Stomach (tissue), 4 donors: ENCODE measurements at regions not wholly inside any gene's neighbourhood (a gene's known extent, or its start where the extent isn't known, plus 50 kb on each side); places are given as distances from the start of the nearest gene placed in this dataset.

Experiments used
- CTCF ChIP-seq, 7 experiments: fragments of 450-650 bp in 4 of 7; fragments of 200-600 bp in 3 of 7; sonication (generic) in 3 of 7; IDR thresholded peaks; one replicate each; pipeline ENCODE4 v1.5.1; 2016 to 2019; ENCODE audit warnings: antibody characterized with exemption in 7 of 7, control low read depth in 2 of 7, mild to moderate bottlenecking in 1 of 7
- POLR2A ChIP-seq, 4 donors: fragments of 450-650 bp; IDR thresholded peaks; one replicate each; pipeline ENCODE4 v1.6.1; 2016; ENCODE audit warnings: antibody characterized with exemption in 4 of 4, control low read depth in 2 of 4, mild to moderate bottlenecking in 1 of 4, moderate library complexity in 1 of 4

- no peak for TF ChIP-seq POLR2A (IDR thresholded peaks at IDR 0.05)
- no peak for TF ChIP-seq CTCF (IDR thresholded peaks at IDR 0.05)
These were observed 265.9 kb downstream of the TBC1D4 start for GRCh38 chr13:75216038-75216437.
